Esophagus squamous epithelium (tissue), 5 donors: ENCODE measurements at regions not wholly inside any gene's neighbourhood (a gene's known extent, or its start where the extent isn't known, plus 50 kb on each side); places are given as distances from the start of the nearest gene placed in this dataset.
"Not testable (repeated sequence)": the region's sequence is repeated elsewhere in the genome, so short reads cannot be mapped to it uniquely, and the experiment has no call there.

ENCODE experiments used
- DNase-seq: peaks from one replicate; lab custom pipeline; 2025; lab: John Stamatoyannopoulos, UW
- H3K27ac ChIP-seq, 4 donors: fragments of 200-600 bp; sonication (generic); one replicate each; pipeline ENCODE4 v1.5.1; 2016 to 2019; ENCODE audit warnings: mild to moderate bottlenecking in 1 of 4
- H3K27me3 ChIP-seq, 4 donors: fragments of 200-600 bp; sonication (generic); 1 replicate in 3 of 4; 2 replicates in 1 of 4; pipeline versions ENCODE4 v1.5.1 to v1.6.0; 2017 to 2021; ENCODE audit warnings: antibody characterized with exemption in 1 of 4
- H3K36me3 ChIP-seq, 3 donors: fragments of 200-600 bp; sonication (generic); one replicate each; pipeline ENCODE4 v1.5.1; 2016 to 2019
- H3K4me1 ChIP-seq, 3 donors: fragments of 200-600 bp; sonication (generic); one replicate each; pipeline ENCODE4 v1.5.1; 2017 to 2019
- H3K4me3 ChIP-seq, 4 donors: fragments of 200-600 bp; sonication (generic); 1 replicate in 3 of 4; 2 replicates in 1 of 4; pipeline ENCODE4 v1.5.1; 2016 to 2019; ENCODE audit warnings: mild to moderate bottlenecking in 2 of 4, moderate library complexity in 1 of 4
- H3K9me3 ChIP-seq, 3 donors: fragments of 200-600 bp; sonication (generic); one replicate each; pipeline ENCODE4 v1.5.1; 2016 to 2019
- CTCF ChIP-seq, 6 experiments: fragments of 450-650 bp in 4 of 6; fragments of 200-600 bp in 2 of 6; sonication (generic) in 2 of 6; IDR thresholded peaks; one replicate each; pipeline ENCODE4 v1.5.1; 2016 to 2019; ENCODE audit warnings: antibody characterized with exemption in 6 of 6, mild to moderate bottlenecking in 4 of 6, moderate library complexity in 4 of 6
- POLR2A ChIP-seq, 4 donors: fragments of 450-650 bp; IDR thresholded peaks; one replicate each; pipeline ENCODE4 v1.6.1; 2017; ENCODE audit warnings: antibody characterized with exemption in 4 of 4, mild to moderate bottlenecking in 4 of 4, moderate library complexity in 3 of 4
- WGBS, 2 donors: methylation state at CpG; one replicate each; pipeline ENCODE4 v1.1.5; 2018; 5-methylcytosine and 5-hydroxymethylcytosine counted together
- intact Hi-C: fragments of 100-400 bp; cut with DNase I; formaldehyde crosslinking; loops from one replicate; pipeline ENCODE4 v1.15.0; 2022
- donor health status: DM: yes; HTN: yes; CAD: no.

GRCh38 chrX:65932173-65933084, 107.5 kb downstream of the VSIG4 start:
- no peak for TF ChIP-seq CTCF (IDR thresholded peaks at IDR 0.05)
- TF ChIP-seq POLR2A (IDR thresholded peaks at IDR 0.05), result no peak
- H3K27ac ChIP-seq, result peak overlapping the region; percentile 27 to 79 (median 54)

GRCh38 chrX:65928522-65928921, 111.4 kb downstream of the VSIG4 start:
- TF ChIP-seq POLR2A (IDR thresholded peaks at IDR 0.05), result no peak
- TF ChIP-seq CTCF (IDR thresholded peaks at IDR 0.05), result no peak
- Histone ChIP-seq H3K4me3 (no peak overlapping the region), H3K36me3 (no peaks in the 10 kb centered on the region), H3K4me1 (peaks cover 0 to 5% (median 0%) of the 10 kb centered on the region in 3 donors), H3K27ac (no peak overlapping the region), H3K27me3 (no peaks in the 10 kb centered on the region), H3K9me3 (peaks cover 0 to 12% (median 0%) of the 10 kb centered on the region in 3 donors)
- WGBS, 2 donors, result 49 to 69% methylated on average over 3 to 5 of the region's 5 CpGs
- DNase-seq, result no peak
- intact Hi-C loops, result no loop called here

More at GRCh38 chrX:65932173-65933084, 107.5 kb downstream of the VSIG4 start:
- Histone ChIP-seq H3K36me3 (no peaks in the 10 kb centered on the region), H3K9me3 (peaks cover 0 to 12% (median 0%) of the 10 kb centered on the region in 3 donors), H3K27me3 (no peaks in the 10 kb centered on the region), H3K4me3 (no peak overlapping the region), H3K4me1 (peaks cover 0 to 5% (median 0%) of the 10 kb centered on the region in 3 donors)
- 42 to 60% methylated on average over 6 to 8 of the region's 10 CpGs for WGBS, 2 donors
- intact Hi-C loops, result no loop called here
- no peak for DNase-seq

- Histone ChIP-seq H3K27ac (peak overlapping the region in 1 of 4 donors; percentile 9), H3K9me3 (peaks cover 0 to 10% (median 0%) of the 10 kb centered on the region in 3 donors)
- H3K4me1 ChIP-seq, intact Hi-C loops, H3K36me3 ChIP-seq, DNase-seq, H3K4me3 ChIP-seq, H3K27me3 ChIP-seq: not testable (repeated sequence)
- 52 to 72% methylated on average over 3 of the region's 3 CpGs for WGBS, 2 donors
These were observed 112.5 kb downstream of the VSIG4 start for GRCh38 chrX:65927386-65927785.

GRCh38 chrX:65926095-65927019, 113.5 kb downstream of the VSIG4 start:
- Histone ChIP-seq H3K4me3 (no peak overlapping the region), H3K27me3 (no peaks in the 10 kb centered on the region), H3K4me1 (no peaks in the 10 kb centered on the region), H3K36me3 (no peaks in the 10 kb centered on the region), H3K27ac (peak overlapping the region in 1 of 4 donors; percentile 62), H3K9me3 (peaks cover 0 to 3% (median 0%) of the 10 kb centered on the region in 3 donors)
- intact Hi-C loops, result no loop called here
- WGBS, 2 donors, result 55 to 76% methylated on average over 2 to 5 of the region's 5 CpGs
- DNase-seq, result no peak
- no peak for TF ChIP-seq POLR2A (IDR thresholded peaks at IDR 0.05)
- TF ChIP-seq CTCF (IDR thresholded peaks at IDR 0.05), result no peak

- no peak for DNase-seq
- Histone ChIP-seq H3K9me3 (no peaks in the 10 kb centered on the region), H3K27ac (peak overlapping the region; percentile 9 to 62 (median 48)), H3K4me1 (peaks cover 0 to 6% (median 0%) of the 10 kb centered on the region in 3 donors), H3K27me3 (no peaks in the 10 kb centered on the region), H3K36me3 (no peaks in the 10 kb centered on the region), H3K4me3 (no peak overlapping the region)
- intact Hi-C loops, result no loop called here
- 83 to 86% methylated on average over 1 of the region's 3 CpGs for WGBS, 2 donors
- TF ChIP-seq POLR2A (IDR thresholded peaks at IDR 0.05) (no peak), CTCF (IDR thresholded peaks at IDR 0.05) (no peak)
These were observed 114.3 kb downstream of the VSIG4 start for GRCh38 chrX:65925592-65925991.
